Progenitor cell of endocrine pancreas (in vitro differentiated cells): ENCODE measurements at regions not wholly inside any gene's neighbourhood (a gene's known extent, or its start where the extent isn't known, plus 50 kb on each side); places are given as distances from the start of the nearest gene placed in this dataset.

Experiments used
- DNase-seq: peaks from one replicate; pipeline ENCODE4 v3.0.0; 2021; ENCODE audit warnings: low spot score; ENCODE audit not compliant: unreplicated experiment
- H3K27ac Mint-ChIP-seq: 2 replicates; pipeline ENCODE4 v1.8.0; 2021; ENCODE audit warnings: mild to moderate bottlenecking, moderate library complexity, mixed read lengths
- H3K27me3 Mint-ChIP-seq: 2 replicates; pipeline ENCODE4 v1.8.0; 2021; ENCODE audit warnings: mixed read lengths
- H3K36me3 Mint-ChIP-seq: 2 replicates; pipeline ENCODE4 v1.8.0; 2022; ENCODE audit warnings: mixed read lengths; ENCODE audit not compliant: insufficient read depth
- H3K4me1 Mint-ChIP-seq: 2 replicates; pipeline ENCODE4 v1.8.0; 2021; ENCODE audit warnings: low read depth, mixed read lengths
- H3K4me3 Mint-ChIP-seq: 2 replicates; pipeline ENCODE4 v1.8.0; 2021; ENCODE audit warnings: low read depth, mild to moderate bottlenecking, moderate library complexity, mixed read lengths
- H3K9me3 Mint-ChIP-seq: 2 replicates; pipeline ENCODE4 v1.8.0; 2021; ENCODE audit warnings: low read depth, mixed read lengths
- TF ChIP-seq, protein P1 (sequence below): fragments of 200-600 bp; sonication (generic); IDR thresholded peaks from one replicate; pipeline ENCODE4 v1.5.0; 2021; ENCODE audit warnings: antibody characterized with exemption, mild to moderate bottlenecking; ENCODE audit not compliant: unreplicated experiment

DNA sequence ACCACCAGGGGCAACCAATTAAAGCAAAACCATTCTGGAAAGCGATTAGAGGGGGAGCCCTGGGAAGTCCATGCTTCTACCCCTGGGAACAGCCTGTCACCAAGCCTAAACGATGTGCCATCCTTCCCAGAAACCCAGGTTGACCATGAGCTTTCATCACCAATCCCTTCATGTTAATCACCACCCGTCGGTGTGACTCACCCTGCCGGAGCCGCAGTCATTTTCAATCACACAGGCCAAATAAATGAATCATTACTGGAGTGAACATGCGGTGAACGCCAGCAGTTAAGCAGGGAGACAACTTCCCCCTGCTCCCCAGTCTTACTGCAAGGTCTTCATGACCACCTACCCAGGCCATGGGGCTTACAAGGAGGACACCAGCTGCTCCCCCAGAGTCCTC lies 308.8 kb downstream of the AJAP1 start:
- peaks cover 17% of the 10 kb centered on the region for H3K27me3 Mint-ChIP-seq
- no peak overlapping the region for H3K4me3 Mint-ChIP-seq
- TF ChIP-seq, protein P1, sequence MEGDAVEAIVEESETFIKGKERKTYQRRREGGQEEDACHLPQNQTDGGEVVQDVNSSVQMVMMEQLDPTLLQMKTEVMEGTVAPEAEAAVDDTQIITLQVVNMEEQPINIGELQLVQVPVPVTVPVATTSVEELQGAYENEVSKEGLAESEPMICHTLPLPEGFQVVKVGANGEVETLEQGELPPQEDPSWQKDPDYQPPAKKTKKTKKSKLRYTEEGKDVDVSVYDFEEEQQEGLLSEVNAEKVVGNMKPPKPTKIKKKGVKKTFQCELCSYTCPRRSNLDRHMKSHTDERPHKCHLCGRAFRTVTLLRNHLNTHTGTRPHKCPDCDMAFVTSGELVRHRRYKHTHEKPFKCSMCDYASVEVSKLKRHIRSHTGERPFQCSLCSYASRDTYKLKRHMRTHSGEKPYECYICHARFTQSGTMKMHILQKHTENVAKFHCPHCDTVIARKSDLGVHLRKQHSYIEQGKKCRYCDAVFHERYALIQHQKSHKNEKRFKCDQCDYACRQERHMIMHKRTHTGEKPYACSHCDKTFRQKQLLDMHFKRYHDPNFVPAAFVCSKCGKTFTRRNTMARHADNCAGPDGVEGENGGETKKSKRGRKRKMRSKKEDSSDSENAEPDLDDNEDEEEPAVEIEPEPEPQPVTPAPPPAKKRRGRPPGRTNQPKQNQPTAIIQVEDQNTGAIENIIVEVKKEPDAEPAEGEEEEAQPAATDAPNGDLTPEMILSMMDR: no peak
- H3K36me3 Mint-ChIP-seq: no peaks in the 10 kb centered on the region
- peaks cover 3% of the 10 kb centered on the region for H3K9me3 Mint-ChIP-seq
- no peak overlapping the region for H3K27ac Mint-ChIP-seq
- peaks cover 11% of the 10 kb centered on the region for H3K4me1 Mint-ChIP-seq
- DNase-seq: no peak

- no peak overlapping the region for H3K27ac Mint-ChIP-seq
- no peaks in the 10 kb centered on the region for H3K36me3 Mint-ChIP-seq
- no peak overlapping the region for H3K4me3 Mint-ChIP-seq
- no peak for DNase-seq
- H3K4me1 Mint-ChIP-seq: peaks cover 11% of the 10 kb centered on the region
- peaks cover 1% of the 10 kb centered on the region for H3K9me3 Mint-ChIP-seq
- TF ChIP-seq, protein P1: no peak
- peaks cover 17% of the 10 kb centered on the region for H3K27me3 Mint-ChIP-seq
Measured at GRCh38 chr1:4962836-4963235, 308.4 kb downstream of the AJAP1 start.

DNA sequence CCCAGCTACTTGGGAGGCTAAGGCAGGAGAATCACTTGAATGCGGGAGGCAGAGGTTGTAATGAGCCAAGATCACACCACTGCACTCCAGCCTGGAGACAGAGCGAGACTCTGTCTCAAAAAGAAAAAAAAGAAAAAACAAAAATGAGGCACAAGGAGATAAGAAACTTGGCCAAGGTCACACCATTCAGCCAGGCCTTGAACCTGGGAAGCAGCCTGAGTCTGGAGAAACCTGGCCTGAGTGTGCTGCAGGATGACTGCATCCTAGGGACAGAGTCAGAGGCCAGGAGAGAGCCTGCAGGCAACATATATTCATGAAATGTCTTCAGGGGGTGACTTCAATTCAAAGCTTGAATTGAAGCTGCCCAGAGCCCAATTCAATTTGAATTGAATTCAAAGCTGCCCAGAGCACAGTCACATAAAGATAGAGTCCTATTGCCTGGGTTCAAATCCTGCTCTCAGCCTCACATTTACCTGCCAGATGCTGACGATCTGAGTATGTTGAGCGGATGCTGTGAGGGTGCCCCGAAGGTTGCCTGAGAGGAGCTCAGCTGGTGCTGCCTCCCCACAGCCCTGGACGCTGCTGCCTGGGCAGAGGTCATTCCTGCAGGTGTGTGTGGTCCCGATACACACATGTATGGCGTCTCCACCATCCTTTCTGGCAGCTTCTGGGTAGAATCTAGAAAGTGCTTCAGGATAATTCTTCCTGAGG lies 307.7 kb downstream of the AJAP1 start:
- TF ChIP-seq, protein P1: no peak
- Mint-ChIP-seq H3K27ac (no peak overlapping the region), H3K4me1 (peaks cover 11% of the 10 kb centered on the region), H3K9me3 (no peaks in the 10 kb centered on the region), H3K4me3 (no peak overlapping the region), H3K27me3 (peaks cover 17% of the 10 kb centered on the region), H3K36me3 (no peaks in the 10 kb centered on the region)
- DNase-seq: no peak

- DNase-seq: no peak
- H3K4me3 Mint-ChIP-seq: no peak overlapping the region
- H3K27ac Mint-ChIP-seq: no peak overlapping the region
- H3K9me3 Mint-ChIP-seq: no peaks in the 10 kb centered on the region
- peaks cover 17% of the 10 kb centered on the region for H3K27me3 Mint-ChIP-seq
- H3K4me1 Mint-ChIP-seq: peaks cover 11% of the 10 kb centered on the region
- TF ChIP-seq, protein P1: no peak
- no peaks in the 10 kb centered on the region for H3K36me3 Mint-ChIP-seq
Measured at GRCh38 chr1:4960782-4961475, 306.5 kb downstream of the AJAP1 start.

GRCh38 chr1:4960336-4960735 lies 305.9 kb downstream of the AJAP1 start:
- H3K36me3 Mint-ChIP-seq: no peaks in the 10 kb centered on the region
- peaks cover 11% of the 10 kb centered on the region for H3K27me3 Mint-ChIP-seq
- H3K27ac Mint-ChIP-seq: no peak overlapping the region
- no peak overlapping the region for H3K4me3 Mint-ChIP-seq
- peaks cover 6% of the 10 kb centered on the region for H3K4me1 Mint-ChIP-seq
- TF ChIP-seq, protein P1: no peak
- no peak for DNase-seq
- H3K9me3 Mint-ChIP-seq: no peaks in the 10 kb centered on the region
